ENCODE measurements at regions not wholly inside any gene's neighbourhood (a gene's known extent, or its start where the extent isn't known, plus 50 kb on each side); places are given as distances from the start of the nearest gene placed in this dataset.

DNA sequence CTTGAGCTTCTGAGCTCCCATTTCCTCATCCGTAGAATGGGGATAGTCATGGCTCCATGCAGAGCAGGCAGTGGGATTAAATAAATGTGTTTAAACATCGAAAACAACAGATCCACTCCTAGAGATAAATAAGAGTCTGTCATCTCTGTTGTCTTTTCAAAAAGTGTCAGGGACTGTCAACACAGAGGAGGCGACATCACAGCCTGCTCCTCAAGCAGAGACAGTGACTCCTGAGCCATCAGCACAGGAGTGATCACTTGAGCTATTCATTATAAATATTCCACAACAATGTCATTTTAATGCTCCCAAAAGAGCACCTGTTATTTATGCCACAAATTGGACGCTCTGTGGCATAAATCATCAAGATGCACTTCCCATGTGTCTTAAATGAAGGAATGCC lies 605.6 kb upstream of the CDH5 start:
- CTCF ChIA-PET: no interaction called here
- Mint-ChIP-seq H3K9me3 (no peaks in the 10 kb centered on the region), H3K4me3 (no peak overlapping the region), H3K27ac (no peak overlapping the region), H3K4me1 (peaks cover 27% of the 10 kb centered on the region), H3K36me3 (peaks cover 2% of the 10 kb centered on the region; the same call in 1 of the 2 replicates), H3K27me3 (ENCODE audit: low read depth) (peaks cover 10% of the 10 kb centered on the region)
- no peak for DNase-seq (ENCODE audit: low spot score)
- TF ChIP-seq ZNF416 (CRISPR knock-in tag; IDR thresholded peaks at IDR 0.05): no peak
- TF ChIP-seq NFE2L1 (CRISPR knock-in tag; IDR thresholded peaks at IDR 0.05): no peak
- TF ChIP-seq, protein P1, sequence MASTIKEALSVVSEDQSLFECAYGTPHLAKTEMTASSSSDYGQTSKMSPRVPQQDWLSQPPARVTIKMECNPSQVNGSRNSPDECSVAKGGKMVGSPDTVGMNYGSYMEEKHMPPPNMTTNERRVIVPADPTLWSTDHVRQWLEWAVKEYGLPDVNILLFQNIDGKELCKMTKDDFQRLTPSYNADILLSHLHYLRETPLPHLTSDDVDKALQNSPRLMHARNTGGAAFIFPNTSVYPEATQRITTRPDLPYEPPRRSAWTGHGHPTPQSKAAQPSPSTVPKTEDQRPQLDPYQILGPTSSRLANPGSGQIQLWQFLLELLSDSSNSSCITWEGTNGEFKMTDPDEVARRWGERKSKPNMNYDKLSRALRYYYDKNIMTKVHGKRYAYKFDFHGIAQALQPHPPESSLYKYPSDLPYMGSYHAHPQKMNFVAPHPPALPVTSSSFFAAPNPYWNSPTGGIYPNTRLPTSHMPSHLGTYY (CRISPR knock-in tag; IDR thresholded peaks at IDR 0.05): no peak
- TF ChIP-seq FOXP1 (CRISPR knock-in tag; IDR thresholded peaks at IDR 0.05; ENCODE audit: borderline replicate concordance): no peak
- TF ChIP-seq, protein P2, sequence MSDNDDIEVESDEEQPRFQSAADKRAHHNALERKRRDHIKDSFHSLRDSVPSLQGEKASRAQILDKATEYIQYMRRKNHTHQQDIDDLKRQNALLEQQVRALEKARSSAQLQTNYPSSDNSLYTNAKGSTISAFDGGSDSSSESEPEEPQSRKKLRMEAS (CRISPR knock-in tag; IDR thresholded peaks at IDR 0.05): no peak
- TF ChIP-seq ZNF219 (CRISPR knock-in tag; IDR thresholded peaks at IDR 0.05; ENCODE audit: borderline replicate concordance): no peak
- no peak for TF ChIP-seq TEAD4 (CRISPR knock-in tag; IDR thresholded peaks at IDR 0.05)
- TF ChIP-seq TCF7 (CRISPR knock-in tag; IDR thresholded peaks at IDR 0.05; ENCODE audit: low read depth): no peak
- TF ChIP-seq, protein P3, sequence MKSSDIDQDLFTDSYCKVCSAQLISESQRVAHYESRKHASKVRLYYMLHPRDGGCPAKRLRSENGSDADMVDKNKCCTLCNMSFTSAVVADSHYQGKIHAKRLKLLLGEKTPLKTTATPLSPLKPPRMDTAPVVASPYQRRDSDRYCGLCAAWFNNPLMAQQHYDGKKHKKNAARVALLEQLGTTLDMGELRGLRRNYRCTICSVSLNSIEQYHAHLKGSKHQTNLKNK (CRISPR knock-in tag; IDR thresholded peaks at IDR 0.05): no peak
- no peak for TF ChIP-seq ZNF396 (CRISPR knock-in tag; IDR thresholded peaks at IDR 0.05; ENCODE audit: borderline replicate concordance)
- TF ChIP-seq, protein P4, sequence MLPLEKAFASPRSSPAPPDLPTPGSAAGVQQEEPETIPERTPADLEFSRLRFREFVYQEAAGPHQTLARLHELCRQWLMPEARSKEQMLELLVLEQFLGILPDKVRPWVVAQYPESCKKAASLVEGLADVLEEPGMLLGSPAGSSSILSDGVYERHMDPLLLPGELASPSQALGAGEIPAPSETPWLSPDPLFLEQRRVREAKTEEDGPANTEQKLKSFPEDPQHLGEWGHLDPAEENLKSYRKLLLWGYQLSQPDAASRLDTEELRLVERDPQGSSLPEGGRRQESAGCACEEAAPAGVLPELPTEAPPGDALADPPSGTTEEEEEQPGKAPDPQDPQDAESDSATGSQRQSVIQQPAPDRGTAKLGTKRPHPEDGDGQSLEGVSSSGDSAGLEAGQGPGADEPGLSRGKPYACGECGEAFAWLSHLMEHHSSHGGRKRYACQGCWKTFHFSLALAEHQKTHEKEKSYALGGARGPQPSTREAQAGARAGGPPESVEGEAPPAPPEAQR (CRISPR knock-in tag; IDR thresholded peaks at IDR 0.05): no peak
- TF ChIP-seq, protein P5, sequence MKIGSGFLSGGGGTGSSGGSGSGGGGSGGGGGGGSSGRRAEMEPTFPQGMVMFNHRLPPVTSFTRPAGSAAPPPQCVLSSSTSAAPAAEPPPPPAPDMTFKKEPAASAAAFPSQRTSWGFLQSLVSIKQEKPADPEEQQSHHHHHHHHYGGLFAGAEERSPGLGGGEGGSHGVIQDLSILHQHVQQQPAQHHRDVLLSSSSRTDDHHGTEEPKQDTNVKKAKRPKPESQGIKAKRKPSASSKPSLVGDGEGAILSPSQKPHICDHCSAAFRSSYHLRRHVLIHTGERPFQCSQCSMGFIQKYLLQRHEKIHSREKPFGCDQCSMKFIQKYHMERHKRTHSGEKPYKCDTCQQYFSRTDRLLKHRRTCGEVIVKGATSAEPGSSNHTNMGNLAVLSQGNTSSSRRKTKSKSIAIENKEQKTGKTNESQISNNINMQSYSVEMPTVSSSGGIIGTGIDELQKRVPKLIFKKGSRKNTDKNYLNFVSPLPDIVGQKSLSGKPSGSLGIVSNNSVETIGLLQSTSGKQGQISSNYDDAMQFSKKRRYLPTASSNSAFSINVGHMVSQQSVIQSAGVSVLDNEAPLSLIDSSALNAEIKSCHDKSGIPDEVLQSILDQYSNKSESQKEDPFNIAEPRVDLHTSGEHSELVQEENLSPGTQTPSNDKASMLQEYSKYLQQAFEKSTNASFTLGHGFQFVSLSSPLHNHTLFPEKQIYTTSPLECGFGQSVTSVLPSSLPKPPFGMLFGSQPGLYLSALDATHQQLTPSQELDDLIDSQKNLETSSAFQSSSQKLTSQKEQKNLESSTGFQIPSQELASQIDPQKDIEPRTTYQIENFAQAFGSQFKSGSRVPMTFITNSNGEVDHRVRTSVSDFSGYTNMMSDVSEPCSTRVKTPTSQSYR (CRISPR knock-in tag; IDR thresholded peaks at IDR 0.05): no peak
- POLR2A ChIA-PET: no interaction called here
- no peak for ATAC-seq

GRCh38 chr16:65758620-65759019 lies 607.9 kb upstream of the CDH5 start:
- Mint-ChIP-seq H3K27me3 (ENCODE audit: low read depth) (peaks cover 8% of the 10 kb centered on the region), H3K9me3 (no peaks in the 10 kb centered on the region), H3K27ac (no peak overlapping the region), H3K36me3 (no peaks in the 10 kb centered on the region), H3K4me3 (no peak overlapping the region), H3K4me1 (peaks cover 27% of the 10 kb centered on the region)
- no peak for DNase-seq (ENCODE audit: low spot score)
- ChIA-PET CTCF (no interaction called here), POLR2A (no interaction called here)
- ATAC-seq: no peak
- TF ChIP-seq PRRX2 (CRISPR knock-in tag; IDR thresholded peaks at IDR 0.05) (no peak), TP53 (CRISPR knock-in tag; IDR thresholded peaks at IDR 0.05) (no peak), ARID4B (CRISPR knock-in tag; IDR thresholded peaks at IDR 0.05; ENCODE audit: borderline replicate concordance) (no peak), NR2C2 (CRISPR knock-in tag; IDR thresholded peaks at IDR 0.05) (no peak), ZNF671 (CRISPR knock-in tag; IDR thresholded peaks at IDR 0.05) (no peak), JUN (CRISPR knock-in tag; IDR thresholded peaks at IDR 0.05) (no peak), MYBL2 (CRISPR knock-in tag; IDR thresholded peaks at IDR 0.05) (no peak), JAZF1 (CRISPR knock-in tag; IDR thresholded peaks at IDR 0.05) (no peak)
- TF ChIP-seq, protein P6, sequence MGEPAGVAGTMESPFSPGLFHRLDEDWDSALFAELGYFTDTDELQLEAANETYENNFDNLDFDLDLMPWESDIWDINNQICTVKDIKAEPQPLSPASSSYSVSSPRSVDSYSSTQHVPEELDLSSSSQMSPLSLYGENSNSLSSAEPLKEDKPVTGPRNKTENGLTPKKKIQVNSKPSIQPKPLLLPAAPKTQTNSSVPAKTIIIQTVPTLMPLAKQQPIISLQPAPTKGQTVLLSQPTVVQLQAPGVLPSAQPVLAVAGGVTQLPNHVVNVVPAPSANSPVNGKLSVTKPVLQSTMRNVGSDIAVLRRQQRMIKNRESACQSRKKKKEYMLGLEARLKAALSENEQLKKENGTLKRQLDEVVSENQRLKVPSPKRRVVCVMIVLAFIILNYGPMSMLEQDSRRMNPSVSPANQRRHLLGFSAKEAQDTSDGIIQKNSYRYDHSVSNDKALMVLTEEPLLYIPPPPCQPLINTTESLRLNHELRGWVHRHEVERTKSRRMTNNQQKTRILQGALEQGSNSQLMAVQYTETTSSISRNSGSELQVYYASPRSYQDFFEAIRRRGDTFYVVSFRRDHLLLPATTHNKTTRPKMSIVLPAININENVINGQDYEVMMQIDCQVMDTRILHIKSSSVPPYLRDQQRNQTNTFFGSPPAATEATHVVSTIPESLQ (CRISPR knock-in tag; IDR thresholded peaks at IDR 0.05): no peak
- TF ChIP-seq, protein P5 (CRISPR knock-in tag; IDR thresholded peaks at IDR 0.05): no peak

All from WTC11 (cell line).